ENCODE measurements at regions not wholly inside any gene's neighbourhood (a gene's known extent, or its start where the extent isn't known, plus 50 kb on each side); places are given as distances from the start of the nearest gene placed in this dataset.

DNA sequence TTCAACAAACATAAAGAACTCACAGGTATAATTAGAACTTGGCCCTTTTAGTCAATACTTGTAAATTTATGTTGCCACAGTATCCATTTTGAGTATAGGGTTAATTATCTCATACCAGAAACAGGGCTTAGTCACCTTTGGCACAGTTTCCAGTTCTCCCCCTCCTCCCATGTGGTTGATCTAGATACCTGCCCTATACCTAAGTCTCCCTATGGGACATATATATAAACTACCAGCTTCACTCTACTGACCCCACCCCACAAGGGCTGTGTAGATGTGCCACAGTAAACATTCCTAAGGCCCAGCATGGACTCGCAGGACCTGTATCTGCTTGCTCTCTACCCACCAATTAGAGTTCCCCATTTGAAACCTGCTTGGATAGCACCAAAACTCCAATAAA is 371.7 kb upstream of the RND3 start:
- H3K9me2 ChIP-seq (replicated peaks; ENCODE audit: low read length): no peaks in the 10 kb centered on the region
- no peak for TF ChIP-seq CTCF (conservative IDR thresholded peaks at IDR 0.05; ENCODE audit: low read depth, low read length)
- TF ChIP-seq EZH2 (IDR thresholded peaks at IDR 0.05; ENCODE audit: low read length, unreplicated experiment): no peak
- TF ChIP-seq EZH2phosphoT487 (IDR thresholded peaks at IDR 0.05; ENCODE audit: borderline replicate concordance, low read length): no peak
- ChIA-PET CTCF (no interaction called here), POLR2A (ENCODE audit: unreplicated experiment) (no interaction called here)
- H3K9ac ChIP-seq (ENCODE audit: low read length): no peak overlapping the region
- no TSS peak for BruUV-seq (replicated peaks)
- H3K4me2 ChIP-seq (ENCODE audit: low read length): peak overlapping the region; percentile 7; the same call in 1 of the 2 replicates
- intact Hi-C loops (cut with micrococcal nuclease): no loop called here
- H3K9me3 ChIP-seq (ENCODE audit: low read length): no peaks in the 10 kb centered on the region
- no peaks in the 10 kb centered on the region for H4K20me1 ChIP-seq (ENCODE audit: low read length)
- H3K36me3 ChIP-seq (ENCODE audit: low read depth, low read length): no peaks in the 10 kb centered on the region
- peaks cover 5% of the 10 kb centered on the region for H3F3A ChIP-seq (ENCODE audit: low read length, unreplicated experiment)
- DNase-seq (peak; percentile 70), ATAC-seq (no peak)
- H3K79me2 ChIP-seq (ENCODE audit: low read length): no peaks in the 10 kb centered on the region
- H2AFZ ChIP-seq (ENCODE audit: low read length): no peak overlapping the region
- peaks cover 50% of the 10 kb centered on the region for H3K4me1 ChIP-seq (ENCODE audit: insufficient read depth, low read length)
- H3K4me3 ChIP-seq (ENCODE audit: low read length): no peak overlapping the region
- H3K27me3 ChIP-seq (ENCODE audit: low read length): no peaks in the 10 kb centered on the region
- H3K27ac ChIP-seq (ENCODE audit: low read length): peak overlapping the region; percentile 29

GRCh38 chr2:150858382-150858781 is 370.9 kb upstream of the RND3 start:
- Histone ChIP-seq H2AFZ (ENCODE audit: low read length) (no peak overlapping the region), H3K9me2 (replicated peaks; ENCODE audit: low read length) (no peaks in the 10 kb centered on the region), H3K9ac (ENCODE audit: low read length) (no peak overlapping the region), H4K20me1 (ENCODE audit: low read length) (no peaks in the 10 kb centered on the region), H3K9me3 (ENCODE audit: low read length) (no peaks in the 10 kb centered on the region), H3K4me1 (ENCODE audit: insufficient read depth, low read length) (peaks cover 50% of the 10 kb centered on the region), H3K27ac (ENCODE audit: low read length) (no peak overlapping the region), H3K79me2 (ENCODE audit: low read length) (no peaks in the 10 kb centered on the region), H3K4me3 (ENCODE audit: low read length) (no peak overlapping the region), H3K4me2 (ENCODE audit: low read length) (no peak overlapping the region), H3F3A (ENCODE audit: low read length, unreplicated experiment) (peaks cover 5% of the 10 kb centered on the region), H3K27me3 (ENCODE audit: low read length) (no peaks in the 10 kb centered on the region), H3K36me3 (ENCODE audit: low read depth, low read length) (no peaks in the 10 kb centered on the region)
- ATAC-seq: no peak
- TF ChIP-seq CTCF (conservative IDR thresholded peaks at IDR 0.05; ENCODE audit: low read depth, low read length) (no peak), EZH2phosphoT487 (IDR thresholded peaks at IDR 0.05; ENCODE audit: borderline replicate concordance, low read length) (no peak), EZH2 (IDR thresholded peaks at IDR 0.05; ENCODE audit: low read length, unreplicated experiment) (no peak)
- ChIA-PET CTCF (no interaction called here), POLR2A (ENCODE audit: unreplicated experiment) (no interaction called here)
- intact Hi-C loops (cut with micrococcal nuclease): no loop called here
- no peak for DNase-seq
- no TSS peak for BruUV-seq (replicated peaks)

DNA sequence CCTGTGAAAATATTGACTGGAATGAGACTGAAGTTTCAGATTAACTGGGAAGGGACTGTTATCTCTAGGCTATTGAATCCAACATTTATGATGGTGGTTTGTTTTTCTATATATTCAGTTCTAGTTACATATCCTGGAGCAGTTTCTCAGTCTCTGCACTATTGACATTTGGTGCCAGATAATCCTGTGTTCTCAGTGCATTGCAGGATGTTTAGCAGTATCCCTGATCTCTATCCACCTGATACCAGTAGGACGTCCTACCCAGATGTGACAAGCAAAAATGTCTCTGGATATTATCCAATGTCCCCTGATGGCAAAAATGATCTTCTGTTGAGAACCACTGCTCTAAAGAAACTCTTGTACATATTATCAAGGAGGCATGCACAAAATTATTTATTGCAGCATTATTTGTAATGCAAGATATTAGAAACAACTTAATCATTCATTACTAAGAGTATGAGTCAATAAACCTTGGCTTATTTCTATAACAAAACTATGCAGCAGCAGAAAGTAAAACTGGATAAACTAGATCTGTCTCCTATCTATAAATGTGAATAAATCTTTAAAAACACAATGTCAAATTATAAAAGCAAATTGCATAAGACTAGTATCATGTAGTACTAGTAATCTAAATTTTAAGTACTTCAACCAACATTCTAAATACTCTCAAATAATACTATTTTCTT is 369.3 kb upstream of the RND3 start:
- CTCF ChIA-PET: no interaction called here
- Histone ChIP-seq H3K27ac (ENCODE audit: low read length) (peak overlapping the region; percentile 82), H3K27me3 (ENCODE audit: low read length) (no peaks in the 10 kb centered on the region), H3K4me1 (ENCODE audit: insufficient read depth, low read length) (peaks cover 50% of the 10 kb centered on the region), H3K36me3 (ENCODE audit: low read depth, low read length) (no peaks in the 10 kb centered on the region), H2AFZ (ENCODE audit: low read length) (no peak overlapping the region), H3K4me2 (ENCODE audit: low read length) (peak overlapping the region; percentile 76), H4K20me1 (ENCODE audit: low read length) (no peaks in the 10 kb centered on the region), H3K9me3 (ENCODE audit: low read length) (no peaks in the 10 kb centered on the region), H3K79me2 (ENCODE audit: low read length) (no peaks in the 10 kb centered on the region), H3K9me2 (replicated peaks; ENCODE audit: low read length) (no peaks in the 10 kb centered on the region), H3K9ac (ENCODE audit: low read length) (no peak overlapping the region), H3F3A (ENCODE audit: low read length, unreplicated experiment) (peaks cover 5% of the 10 kb centered on the region), H3K4me3 (ENCODE audit: low read length) (peak overlapping the region; percentile 11; the same call in 1 of the 2 replicates)
- ATAC-seq (peak; percentile 83), DNase-seq (peak; percentile 82)
- intact Hi-C loops (cut with micrococcal nuclease): no loop called here
- no TSS peak for BruUV-seq (replicated peaks)
- POLR2A ChIA-PET (ENCODE audit: unreplicated experiment): no interaction called here
- TF ChIP-seq EZH2 (IDR thresholded peaks at IDR 0.05; ENCODE audit: low read length, unreplicated experiment): no peak
- no peak for TF ChIP-seq EZH2phosphoT487 (IDR thresholded peaks at IDR 0.05; ENCODE audit: borderline replicate concordance, low read length)
- no peak for TF ChIP-seq CTCF (conservative IDR thresholded peaks at IDR 0.05; ENCODE audit: low read depth, low read length)

All from PC-3 (cell line).